ENCODE measurements at regions not wholly inside any gene's neighbourhood (a gene's known extent, or its start where the extent isn't known, plus 50 kb on each side); places are given as distances from the start of the nearest gene placed in this dataset.

GRCh38 chr1:17904290-17904689 lies 149.2 kb downstream of the ACTL8 start:
- no peak for TF ChIP-seq CTCF (IDR thresholded peaks at IDR 0.05; ENCODE audit: low read depth, low read length)
- DNase-seq (ENCODE audit: extremely low read depth, low read depth) = no peak

- no peak for DNase-seq (ENCODE audit: extremely low read depth, low read depth)
- TF ChIP-seq CTCF (IDR thresholded peaks at IDR 0.05; ENCODE audit: low read depth, low read length) = no peak
Measured at GRCh38 chr1:17907999-17908398, 152.9 kb downstream of the ACTL8 start.

GRCh38 chr1:17908945-17909344 lies 153.8 kb downstream of the ACTL8 start:
- no peak for TF ChIP-seq CTCF (IDR thresholded peaks at IDR 0.05; ENCODE audit: low read depth, low read length)
- no peak for DNase-seq (ENCODE audit: extremely low read depth, low read depth)

- no peak for DNase-seq (ENCODE audit: extremely low read depth, low read depth)
- TF ChIP-seq CTCF (IDR thresholded peaks at IDR 0.05; ENCODE audit: low read depth, low read length) = peak; percentile 40
Measured at GRCh38 chr1:17909634-17910033, 154.5 kb downstream of the ACTL8 start.

GRCh38 chr1:17911791-17912190 lies 156.7 kb downstream of the ACTL8 start:
- no peak for TF ChIP-seq CTCF (IDR thresholded peaks at IDR 0.05; ENCODE audit: low read depth, low read length)
- DNase-seq (ENCODE audit: extremely low read depth, low read depth) = no peak

- DNase-seq (ENCODE audit: extremely low read depth, low read depth) = no peak
- TF ChIP-seq CTCF (IDR thresholded peaks at IDR 0.05; ENCODE audit: low read depth, low read length) = no peak
Measured at GRCh38 chr1:17912491-17912890, 157.4 kb downstream of the ACTL8 start.

- TF ChIP-seq CTCF (IDR thresholded peaks at IDR 0.05; ENCODE audit: low read depth, low read length) = no peak
- no peak for DNase-seq (ENCODE audit: extremely low read depth, low read depth)
Measured at GRCh38 chr1:17913326-17914115, 158.4 kb downstream of the ACTL8 start.
